Astrocyte (in vitro differentiated cells and primary cell): ENCODE measurements at regions not wholly inside any gene's neighbourhood (a gene's known extent, or its start where the extent isn't known, plus 50 kb on each side); places are given as distances from the start of the nearest gene placed in this dataset.

Experiments
- DNase-seq: peaks from one replicate; pipeline ENCODE4 v3.0.0-alpha.2; 2010; ENCODE audit warnings: low read depth
- FAIRE-seq: peaks from 2 replicates; lab custom pipeline; 2011; peaks lifted over from hg19 to GRCh38; lab: Jason Lieb, UNC
- H2AFZ ChIP-seq: 2 replicates; pipeline ENCODE4 v1.6.0; 2012; ENCODE audit warnings: low read depth, low read length, inconsistent platforms
- H3K27ac ChIP-seq: 2 replicates; pipeline ENCODE4 v1.5.1; 2011; ENCODE audit warnings: low read depth, low read length, inconsistent platforms
- H3K27me3 ChIP-seq: 2 replicates; pipeline ENCODE4 v1.6.0; 2011; ENCODE audit warnings: low read length, inconsistent platforms; ENCODE audit not compliant: insufficient read depth
- H3K36me3 ChIP-seq: 2 replicates; pipeline ENCODE4 v1.5.1; 2011; ENCODE audit warnings: low read length, inconsistent platforms; ENCODE audit not compliant: insufficient read depth
- H3K4me1 ChIP-seq: 2 replicates; pipeline ENCODE4 v1.5.1; 2011; ENCODE audit warnings: low read length, inconsistent platforms; ENCODE audit not compliant: insufficient read depth
- H3K4me2 ChIP-seq: 2 replicates; pipeline ENCODE4 v1.6.0; 2012; ENCODE audit warnings: low read length, inconsistent platforms
- H3K4me3 ChIP-seq: 2 replicates; pipeline ENCODE4 v1.5.1; 2011; ENCODE audit warnings: low read depth, mild to moderate bottlenecking, low read length, inconsistent platforms; ENCODE audit not compliant: insufficient read depth
- H3K79me2 ChIP-seq: 2 replicates; pipeline ENCODE4 v1.6.0; 2012; ENCODE audit warnings: mild to moderate bottlenecking, low read length, inconsistent platforms; ENCODE audit not compliant: insufficient read depth
- H3K9ac ChIP-seq: 2 replicates; pipeline ENCODE4 v1.6.0; 2012; ENCODE audit warnings: mild to moderate bottlenecking, low read length, inconsistent platforms
- H3K9me3 ChIP-seq: 2 replicates; pipeline ENCODE4 v1.5.1; 2012; ENCODE audit warnings: low read depth, mild to moderate bottlenecking, low read length, inconsistent platforms; ENCODE audit not compliant: insufficient read depth
- H4K20me1 ChIP-seq: 2 replicates; pipeline ENCODE4 v1.6.0; 2012; ENCODE audit warnings: low read length, inconsistent platforms; ENCODE audit not compliant: insufficient read depth
- H3K27ac Mint-ChIP-seq: one replicate; pipeline ENCODE4 v1.8.0; 2021; ENCODE audit warnings: mild to moderate bottlenecking, mixed read lengths; ENCODE audit not compliant: unreplicated experiment
- H3K27me3 Mint-ChIP-seq: one replicate; pipeline ENCODE4 v1.8.0; 2021; ENCODE audit warnings: low read depth, mixed read lengths; ENCODE audit not compliant: unreplicated experiment
- H3K36me3 Mint-ChIP-seq: one replicate; pipeline ENCODE4 v1.8.0; 2021; ENCODE audit warnings: low read depth, mixed read lengths; ENCODE audit not compliant: unreplicated experiment
- H3K4me1 Mint-ChIP-seq: one replicate; pipeline ENCODE4 v1.8.0; 2021; ENCODE audit warnings: low read depth, mixed read lengths; ENCODE audit not compliant: unreplicated experiment
- H3K4me3 Mint-ChIP-seq: one replicate; pipeline ENCODE4 v1.8.0; 2021; ENCODE audit warnings: mild to moderate bottlenecking, moderate library complexity, mixed read lengths; ENCODE audit not compliant: unreplicated experiment
- H3K9me3 Mint-ChIP-seq: one replicate; pipeline ENCODE4 v1.8.0; 2021; ENCODE audit warnings: mild to moderate bottlenecking, mixed read lengths; ENCODE audit not compliant: unreplicated experiment
- EZH2 ChIP-seq: IDR thresholded peaks from 2 replicates; pipeline ENCODE4 v1.6.1; 2012; ENCODE audit warnings: mild to moderate bottlenecking, low read length, inconsistent platforms; ENCODE audit not compliant: insufficient read depth
- TF ChIP-seq, protein P1 (sequence below): IDR thresholded peaks from 2 replicates; pipeline ENCODE4 v1.5.1; 2011; ENCODE audit warnings: low read depth, mild to moderate bottlenecking, inconsistent platforms, low read length, moderate library complexity; ENCODE audit not compliant: insufficient read depth

DNA sequence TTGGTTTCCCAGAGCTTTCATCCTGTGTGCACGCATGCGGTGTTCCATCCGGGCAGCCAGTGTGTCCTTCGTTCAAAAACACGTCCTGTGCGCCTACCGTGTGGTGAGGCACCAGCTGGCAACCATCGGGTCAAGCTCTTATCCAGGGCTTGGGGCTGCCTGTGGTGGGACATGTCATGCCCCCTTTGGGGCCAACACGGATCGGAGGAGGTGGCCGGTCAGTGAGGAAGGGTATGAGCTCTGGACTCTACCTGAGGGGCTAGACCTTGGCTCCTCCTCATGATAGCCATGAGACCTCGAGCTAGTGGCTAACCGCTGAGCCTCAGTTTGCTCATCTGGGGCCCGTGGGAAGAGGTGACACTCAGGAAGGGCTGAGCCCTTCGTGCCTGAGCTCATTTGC lies 158.5 kb upstream of the PMEPA1 start:
- no peak overlapping the region for H3K27ac ChIP-seq
- no peaks in the 10 kb centered on the region for H4K20me1 ChIP-seq
- Mint-ChIP-seq H3K4me1 (peaks cover 6% of the 10 kb centered on the region), H3K9me3 (peaks cover 7% of the 10 kb centered on the region), H3K27me3 (peaks cover 56% of the 10 kb centered on the region), H3K4me3 (no peak overlapping the region), H3K27ac (no peak overlapping the region), H3K36me3 (no peaks in the 10 kb centered on the region)
- no peak overlapping the region for H3K9ac ChIP-seq
- H2AFZ ChIP-seq = no peak overlapping the region
- H3K27me3 ChIP-seq = peaks cover 8% of the 10 kb centered on the region
- TF ChIP-seq EZH2 = no peak
- TF ChIP-seq, protein P1, sequence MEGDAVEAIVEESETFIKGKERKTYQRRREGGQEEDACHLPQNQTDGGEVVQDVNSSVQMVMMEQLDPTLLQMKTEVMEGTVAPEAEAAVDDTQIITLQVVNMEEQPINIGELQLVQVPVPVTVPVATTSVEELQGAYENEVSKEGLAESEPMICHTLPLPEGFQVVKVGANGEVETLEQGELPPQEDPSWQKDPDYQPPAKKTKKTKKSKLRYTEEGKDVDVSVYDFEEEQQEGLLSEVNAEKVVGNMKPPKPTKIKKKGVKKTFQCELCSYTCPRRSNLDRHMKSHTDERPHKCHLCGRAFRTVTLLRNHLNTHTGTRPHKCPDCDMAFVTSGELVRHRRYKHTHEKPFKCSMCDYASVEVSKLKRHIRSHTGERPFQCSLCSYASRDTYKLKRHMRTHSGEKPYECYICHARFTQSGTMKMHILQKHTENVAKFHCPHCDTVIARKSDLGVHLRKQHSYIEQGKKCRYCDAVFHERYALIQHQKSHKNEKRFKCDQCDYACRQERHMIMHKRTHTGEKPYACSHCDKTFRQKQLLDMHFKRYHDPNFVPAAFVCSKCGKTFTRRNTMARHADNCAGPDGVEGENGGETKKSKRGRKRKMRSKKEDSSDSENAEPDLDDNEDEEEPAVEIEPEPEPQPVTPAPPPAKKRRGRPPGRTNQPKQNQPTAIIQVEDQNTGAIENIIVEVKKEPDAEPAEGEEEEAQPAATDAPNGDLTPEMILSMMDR = no peak
- no peaks in the 10 kb centered on the region for H3K79me2 ChIP-seq
- no peak overlapping the region for H3K4me2 ChIP-seq
- no peaks in the 10 kb centered on the region for H3K36me3 ChIP-seq
- FAIRE-seq (no peak), DNase-seq (no peak)
- no peak overlapping the region for H3K4me3 ChIP-seq
- no peaks in the 10 kb centered on the region for H3K4me1 ChIP-seq
- H3K9me3 ChIP-seq = no peaks in the 10 kb centered on the region

DNA sequence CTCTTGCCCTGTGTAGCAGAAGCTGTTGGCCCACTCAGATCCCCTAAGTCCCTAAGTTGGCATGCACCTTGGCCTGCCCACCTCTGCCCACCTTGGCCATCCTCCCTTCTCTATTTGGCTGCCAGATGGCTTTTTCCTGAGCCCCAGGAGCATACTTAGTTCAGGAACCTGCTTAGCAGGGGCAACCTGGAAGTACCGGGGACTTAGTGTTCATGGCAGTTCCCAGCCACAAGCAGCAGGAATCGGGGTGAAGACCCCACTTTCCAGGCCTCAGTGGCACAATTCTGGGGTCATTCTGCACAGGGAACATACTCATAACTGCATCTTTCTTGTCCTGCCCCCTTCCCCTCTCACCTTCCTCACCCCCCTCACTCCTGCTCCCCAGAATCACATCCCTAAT lies 158.0 kb upstream of the PMEPA1 start:
- no peak for FAIRE-seq

DNA sequence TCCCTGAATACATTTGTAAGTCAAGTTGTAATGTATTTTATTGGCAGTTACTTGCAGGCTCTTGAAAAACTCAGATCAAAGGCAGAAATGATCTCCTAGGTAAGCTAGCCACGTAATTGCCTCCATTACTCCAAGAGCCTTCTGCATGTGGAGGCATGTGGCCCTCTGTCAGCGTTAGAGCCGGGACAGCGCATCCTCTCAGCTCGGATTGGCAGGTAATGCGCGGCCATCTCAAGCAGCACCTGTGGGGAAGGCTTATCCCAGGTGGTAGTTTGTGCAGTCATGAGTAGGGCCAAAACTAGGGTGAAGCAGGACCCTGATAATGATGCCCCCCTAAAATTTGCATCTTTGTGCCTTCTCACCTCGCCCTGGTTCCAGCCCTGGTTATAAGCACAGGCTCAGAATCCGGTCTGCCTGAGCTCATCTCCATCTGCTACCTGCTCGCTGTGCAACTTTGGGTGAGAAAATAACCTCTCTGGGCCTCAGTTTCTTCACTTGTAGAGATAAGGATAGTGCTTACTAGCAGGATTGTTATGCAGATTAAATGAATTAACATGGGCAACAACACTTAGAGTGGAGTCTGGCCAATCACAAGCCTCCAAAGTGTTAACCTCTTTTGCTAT lies 157.5 kb upstream of the PMEPA1 start:
- Histone ChIP-seq H3K4me3 (no peak overlapping the region), H3K4me2 (no peak overlapping the region), H3K27me3 (peaks cover 6% of the 10 kb centered on the region), H3K9me3 (no peaks in the 10 kb centered on the region), H3K9ac (no peak overlapping the region), H2AFZ (no peak overlapping the region), H3K4me1 (no peaks in the 10 kb centered on the region), H3K36me3 (no peaks in the 10 kb centered on the region), H3K27ac (no peak overlapping the region), H4K20me1 (no peaks in the 10 kb centered on the region), H3K79me2 (no peaks in the 10 kb centered on the region)
- Mint-ChIP-seq H3K27ac (no peak overlapping the region), H3K36me3 (no peaks in the 10 kb centered on the region), H3K27me3 (peaks cover 47% of the 10 kb centered on the region), H3K4me3 (no peak overlapping the region), H3K4me1 (peaks cover 6% of the 10 kb centered on the region), H3K9me3 (peaks cover 6% of the 10 kb centered on the region)
- TF ChIP-seq, protein P1 = no peak
- no peak for TF ChIP-seq EZH2
- FAIRE-seq (no peak), DNase-seq (no peak)

More for the DNA sequence above, 158.0 kb upstream of the PMEPA1 start:
- H3K9me3 Mint-ChIP-seq = peaks cover 6% of the 10 kb centered on the region
- DNase-seq = no peak
- peaks cover 6% of the 10 kb centered on the region for H3K4me1 Mint-ChIP-seq
- no peak overlapping the region for H3K27ac Mint-ChIP-seq
- Histone ChIP-seq H4K20me1 (no peaks in the 10 kb centered on the region), H3K9me3 (no peaks in the 10 kb centered on the region), H3K9ac (no peak overlapping the region), H3K36me3 (no peaks in the 10 kb centered on the region), H2AFZ (no peak overlapping the region), H3K4me2 (no peak overlapping the region), H3K27ac (no peak overlapping the region), H3K4me3 (no peak overlapping the region), H3K4me1 (no peaks in the 10 kb centered on the region), H3K79me2 (no peaks in the 10 kb centered on the region), H3K27me3 (peaks cover 6% of the 10 kb centered on the region)
- no peak for TF ChIP-seq EZH2
- TF ChIP-seq, protein P1 = no peak
- H3K4me3 Mint-ChIP-seq = no peak overlapping the region
- H3K27me3 Mint-ChIP-seq = peaks cover 52% of the 10 kb centered on the region
- H3K36me3 Mint-ChIP-seq = no peaks in the 10 kb centered on the region
